Liver (tissue), 8 donors: ENCODE measurements at regions not wholly inside any gene's neighbourhood (a gene's known extent, or its start where the extent isn't known, plus 50 kb on each side); places are given as distances from the start of the nearest gene placed in this dataset.

Experiments used
- DNase-seq: peaks from one replicate; pipeline ENCODE4 v3.0.0-alpha.2; 2017; ENCODE audit warnings: low spot score
- H3K27ac ChIP-seq, 2 donors: one replicate each; pipeline ENCODE4 v1.7.0; 2013; ENCODE audit warnings: inconsistent platforms in 2 of 2, low read length in 2 of 2, control low read depth in 1 of 2, low read depth in 1 of 2, mild to moderate bottlenecking in 1 of 2
- H3K27me3 ChIP-seq, 4 donors: one replicate each; pipeline versions ENCODE4 v1.6.1 to v1.7.0; 2013; ENCODE audit warnings: low read length in 3 of 4, inconsistent platforms in 1 of 4, mild to moderate bottlenecking in 1 of 4, moderate library complexity in 1 of 4; ENCODE audit not compliant: control insufficient read depth in 4 of 4, insufficient read depth in 4 of 4
- H3K36me3 ChIP-seq, 4 donors: one replicate each; pipeline versions ENCODE4 v1.6.1 to v1.7.0; 2013; ENCODE audit warnings: low read length in 3 of 4, mild to moderate bottlenecking in 3 of 4, low read depth in 1 of 4, moderate library complexity in 1 of 4; ENCODE audit not compliant: control insufficient read depth in 4 of 4, insufficient read depth in 3 of 4
- H3K4me1 ChIP-seq, 4 donors: one replicate each; pipeline versions ENCODE4 v1.6.1 to v1.7.0; 2013; ENCODE audit warnings: low read length in 3 of 4, mild to moderate bottlenecking in 3 of 4, moderate library complexity in 1 of 4; ENCODE audit not compliant: control insufficient read depth in 4 of 4, insufficient read depth in 4 of 4
- H3K4me3 ChIP-seq, 3 donors: one replicate each; pipeline versions ENCODE4 v1.6.1 to v1.7.0; 2013; ENCODE audit warnings: low read length in 3 of 3, control low read depth in 1 of 3, low read depth in 1 of 3, mild to moderate bottlenecking in 1 of 3
- H3K9ac ChIP-seq, 2 donors: one replicate each; pipeline ENCODE4 v1.7.0; 2013; ENCODE audit warnings: low read length in 2 of 2, mild to moderate bottlenecking in 2 of 2, moderate library complexity in 2 of 2, control low read depth in 1 of 2, low read depth in 1 of 2
- H3K9me3 ChIP-seq, 4 donors: one replicate each; pipeline versions ENCODE4 v1.6.1 to v1.7.0; 2013; ENCODE audit warnings: low read length in 3 of 4; ENCODE audit not compliant: control insufficient read depth in 4 of 4
- ATF3 ChIP-seq: IDR thresholded peaks from 2 replicates; pipeline ENCODE4 v1.6.1; 2016; ENCODE audit warnings: antibody characterized with exemption
- CTCF ChIP-seq: fragments of 150-350 bp; IDR thresholded peaks from 2 replicates; pipeline ENCODE4 v1.5.1; 2017; ENCODE audit warnings: improper control_type of control experiment, low read depth, low read length; ENCODE audit not compliant: missing input control
- EGR1 ChIP-seq, 2 donors: IDR thresholded peaks; 2 replicates each; pipeline ENCODE4 v1.6.1; 2016 to 2018; ENCODE audit warnings: antibody characterized with exemption in 2 of 2, low read depth in 2 of 2
- FOXA1 ChIP-seq: IDR thresholded peaks from 2 replicates; pipeline ENCODE4 v1.6.1; 2016; ENCODE audit warnings: antibody characterized with exemption
- FOXA2 ChIP-seq: IDR thresholded peaks from 2 replicates; pipeline ENCODE4 v1.6.1; 2016; ENCODE audit warnings: antibody characterized with exemption
- GABPA ChIP-seq, 2 donors: IDR thresholded peaks in 1 of 2; conservative IDR thresholded peaks in 1 of 2; 2 replicates each; pipeline ENCODE4 v1.6.1; 2016; ENCODE audit warnings: antibody characterized with exemption in 2 of 2, mild to moderate bottlenecking in 1 of 2, moderate library complexity in 1 of 2
- HNF4A ChIP-seq, 2 donors: conservative IDR thresholded peaks; 2 replicates each; pipeline ENCODE4 v1.6.1; 2016; ENCODE audit warnings: antibody characterized with exemption in 2 of 2, mild to moderate bottlenecking in 2 of 2
- HNF4G ChIP-seq: IDR thresholded peaks from 2 replicates; pipeline ENCODE4 v1.6.1; 2016; ENCODE audit warnings: antibody characterized with exemption
- JUND ChIP-seq, 2 donors: IDR thresholded peaks; 2 replicates each; pipeline ENCODE4 v1.6.1; 2016; ENCODE audit warnings: antibody characterized with exemption in 2 of 2
- MAX ChIP-seq: IDR thresholded peaks from 2 replicates; pipeline ENCODE4 v1.6.1; 2016; ENCODE audit warnings: antibody characterized with exemption
- NR2F2 ChIP-seq: IDR thresholded peaks from 2 replicates; pipeline ENCODE4 v1.6.1; 2016; ENCODE audit warnings: antibody characterized with exemption
- RAD21 ChIP-seq, 2 donors: IDR thresholded peaks; 2 replicates each; pipeline ENCODE4 v1.6.1; 2016; ENCODE audit warnings: antibody characterized with exemption in 2 of 2, mild to moderate bottlenecking in 2 of 2
- REST ChIP-seq: IDR thresholded peaks from 2 replicates; pipeline ENCODE4 v1.6.1; 2016; ENCODE audit warnings: antibody characterized with exemption, mild to moderate bottlenecking
- RXRA ChIP-seq, 2 donors: IDR thresholded peaks; 2 replicates each; pipeline ENCODE4 v1.6.1; 2017 to 2018; ENCODE audit warnings: antibody characterized with exemption in 2 of 2, mild to moderate bottlenecking in 1 of 2
- SP1 ChIP-seq: IDR thresholded peaks from 2 replicates; pipeline ENCODE4 v1.6.1; 2018; ENCODE audit warnings: antibody characterized with exemption, mild to moderate bottlenecking
- TAF1 ChIP-seq: conservative IDR thresholded peaks from 2 replicates; pipeline ENCODE4 v1.6.1; 2016; ENCODE audit warnings: antibody characterized with exemption, mild to moderate bottlenecking
- YY1 ChIP-seq: IDR thresholded peaks from 2 replicates; pipeline ENCODE4 v1.6.1; 2016; ENCODE audit warnings: antibody characterized with exemption, mild to moderate bottlenecking
- ZBTB33 ChIP-seq: IDR thresholded peaks from 2 replicates; pipeline ENCODE4 v1.6.1; 2016; ENCODE audit warnings: antibody characterized with exemption
- WGBS: extraction: QIAGEN DNeasy Blood & Tissue Kit; methylation state at CpG from one replicate; pipeline ENCODE4 v1.1.7; 2013; 5-methylcytosine and 5-hydroxymethylcytosine counted together
- donor health status: healthy.
- donor health status: healthy.
- donor health status: healthy.
- donor health status: healthy.
- donor health status: healthy.

GRCh38 chr5:15124871-15125568 lies 253.4 kb upstream of the ANKH start (continued):
- TF ChIP-seq RXRA (IDR thresholded peaks at IDR 0.05) (no peak), MAX (no peak)

- Histone ChIP-seq H3K9me3 (no peaks in the 10 kb centered on the region), H3K4me1 (no peaks in the 10 kb centered on the region), H3K36me3 (no peaks in the 10 kb centered on the region), H3K27me3 (no peaks in the 10 kb centered on the region), H3K27ac (no peak overlapping the region), H3K4me3 (no peak overlapping the region), H3K9ac (no peak overlapping the region)
- 89% methylated on average over 3 of the region's 3 CpGs for WGBS
- TF ChIP-seq GABPA (IDR thresholded peaks at IDR 0.05 in 1 of 2, conservative IDR thresholded peaks at IDR 0.05 in 1 of 2), result no peak
- no peak for TF ChIP-seq MAX
- TF ChIP-seq EGR1 (IDR thresholded peaks at IDR 0.05; ENCODE audit: low read depth in 2 of 2), result no peak
- TF ChIP-seq TAF1, result no peak
- TF ChIP-seq RXRA (IDR thresholded peaks at IDR 0.05), result no peak
- TF ChIP-seq CTCF, result no peak
- TF ChIP-seq NR2F2, result no peak
- TF ChIP-seq FOXA1, result no peak
- no peak for TF ChIP-seq ATF3
- TF ChIP-seq FOXA2, result no peak
- TF ChIP-seq REST, result no peak
- no peak for TF ChIP-seq HNF4G
- no peak for TF ChIP-seq ZBTB33
- TF ChIP-seq YY1, result no peak
- no peak for TF ChIP-seq JUND (IDR thresholded peaks at IDR 0.05)
- TF ChIP-seq SP1, result no peak
- no peak for TF ChIP-seq RAD21 (IDR thresholded peaks at IDR 0.05)
- no peak for TF ChIP-seq HNF4A (conservative IDR thresholded peaks at IDR 0.05)
- no peak for DNase-seq
Measured at GRCh38 chr5:15124461-15124860, 252.9 kb upstream of the ANKH start.
